Erythroblast (primary cell): ENCODE measurements at regions not wholly inside any gene's neighbourhood (a gene's known extent, or its start where the extent isn't known, plus 50 kb on each side); places are given as distances from the start of the nearest gene placed in this dataset.

ENCODE experiments used
- GATA1 ChIP-seq: IDR thresholded peaks from 2 replicates; pipeline ENCODE4 v1.6.1; 2011; ENCODE audit warnings: low read depth, mild to moderate bottlenecking, control low read depth, low read length, moderate library complexity
- POLR2A ChIP-seq: IDR thresholded peaks from 2 replicates; pipeline ENCODE4 v1.6.1; 2011; ENCODE audit warnings: mild to moderate bottlenecking, low read length

GRCh38 chr7:96605045-96605716 lies 104.5 kb downstream of the SEM1 start:
- no peak for TF ChIP-seq POLR2A
- TF ChIP-seq GATA1: no peak
